ENCODE measurements at regions not wholly inside any gene's neighbourhood (a gene's known extent, or its start where the extent isn't known, plus 50 kb on each side); places are given as distances from the start of the nearest gene placed in this dataset.

DNA sequence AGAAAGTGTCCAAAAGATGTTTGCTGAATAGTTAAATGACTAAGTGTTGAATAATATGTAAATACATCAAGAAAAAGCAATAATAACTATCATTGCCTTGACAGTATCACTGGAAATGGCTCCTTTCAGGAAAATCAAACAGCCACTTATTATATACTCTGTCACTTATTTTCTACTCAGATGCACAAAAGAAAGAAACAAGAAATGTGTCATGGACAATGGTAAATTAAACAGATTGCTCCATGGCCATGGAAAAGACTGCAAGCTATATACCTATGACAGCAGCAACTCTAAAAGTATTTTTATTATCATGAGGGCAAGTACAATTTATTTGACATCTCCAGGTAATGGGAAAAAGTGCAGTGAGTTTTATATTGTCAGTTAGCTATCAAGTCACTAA lies 52.9 kb upstream of the GUCY1A2 start:
- ATAC-seq (no peak), DNase-seq (no peak)
- Histone ChIP-seq H3K9me3 (no peaks in the 10 kb centered on the region), H3K27me3 (no peaks in the 10 kb centered on the region), H3K27ac (no peak overlapping the region), H3K4me1 (no peaks in the 10 kb centered on the region), H3K4me3 (no peak overlapping the region), H3K36me3 (no peaks in the 10 kb centered on the region)
- intact Hi-C loops (cut with DNase I) = no loop called here
- TF ChIP-seq, protein P1, sequence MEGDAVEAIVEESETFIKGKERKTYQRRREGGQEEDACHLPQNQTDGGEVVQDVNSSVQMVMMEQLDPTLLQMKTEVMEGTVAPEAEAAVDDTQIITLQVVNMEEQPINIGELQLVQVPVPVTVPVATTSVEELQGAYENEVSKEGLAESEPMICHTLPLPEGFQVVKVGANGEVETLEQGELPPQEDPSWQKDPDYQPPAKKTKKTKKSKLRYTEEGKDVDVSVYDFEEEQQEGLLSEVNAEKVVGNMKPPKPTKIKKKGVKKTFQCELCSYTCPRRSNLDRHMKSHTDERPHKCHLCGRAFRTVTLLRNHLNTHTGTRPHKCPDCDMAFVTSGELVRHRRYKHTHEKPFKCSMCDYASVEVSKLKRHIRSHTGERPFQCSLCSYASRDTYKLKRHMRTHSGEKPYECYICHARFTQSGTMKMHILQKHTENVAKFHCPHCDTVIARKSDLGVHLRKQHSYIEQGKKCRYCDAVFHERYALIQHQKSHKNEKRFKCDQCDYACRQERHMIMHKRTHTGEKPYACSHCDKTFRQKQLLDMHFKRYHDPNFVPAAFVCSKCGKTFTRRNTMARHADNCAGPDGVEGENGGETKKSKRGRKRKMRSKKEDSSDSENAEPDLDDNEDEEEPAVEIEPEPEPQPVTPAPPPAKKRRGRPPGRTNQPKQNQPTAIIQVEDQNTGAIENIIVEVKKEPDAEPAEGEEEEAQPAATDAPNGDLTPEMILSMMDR (IDR thresholded peaks at IDR 0.05) = no peak

Measured in heart right ventricle (tissue), 15 donors.